Left lung (tissue), 4 donors: ENCODE measurements at regions not wholly inside any gene's neighbourhood (a gene's known extent, or its start where the extent isn't known, plus 50 kb on each side); places are given as distances from the start of the nearest gene placed in this dataset.

Experiments used
- ATAC-seq: fragments of 200-7000 bp; cut with Tn5 transposase; one replicate; pipeline ENCODE4 v1.9.1; 2020; ENCODE audit warnings: moderate library complexity
- DNase-seq, 4 donors: peaks; one replicate each; pipeline ENCODE4 v3.0.0-alpha.2; 2013 to 2020
- H3K27ac ChIP-seq, 2 donors: fragments of 200-600 bp; sonication (generic) in 1 of 2; one replicate each; pipeline versions ENCODE4 v1.5.0 to v1.8.0; 2020 to 2021
- H3K27me3 ChIP-seq, 2 donors: fragments of 200-600 bp; sonication (generic) in 1 of 2; one replicate each; pipeline versions ENCODE4 v1.5.0 to v1.8.0; 2020 to 2021
- H3K36me3 ChIP-seq, 2 donors: fragments of 200-600 bp; sonication (generic) in 1 of 2; one replicate each; pipeline versions ENCODE4 v1.5.0 to v1.8.0; 2020 to 2021
- H3K4me1 ChIP-seq, 2 donors: fragments of 200-600 bp; one replicate each; pipeline ENCODE4 v1.8.0; 2021
- H3K4me3 ChIP-seq, 2 donors: fragments of 200-600 bp; sonication (generic) in 1 of 2; one replicate each; pipeline versions ENCODE4 v1.5.0 to v1.8.0; 2020 to 2021; ENCODE audit warnings: mild to moderate bottlenecking in 1 of 2
- H3K9me3 ChIP-seq, 2 donors: fragments of 200-600 bp; sonication (generic) in 1 of 2; one replicate each; pipeline versions ENCODE4 v1.5.0 to v1.8.0; 2020 to 2021
- CTCF ChIP-seq, 2 donors: fragments of 200-600 bp; sonication (generic) in 1 of 2; IDR thresholded peaks; one replicate each; pipeline versions ENCODE4 v1.5.0 to v1.8.0; 2021; ENCODE audit warnings: antibody characterized with exemption in 2 of 2
- intact Hi-C, 2 donors: fragments of 100-400 bp; cut with DNase I; formaldehyde crosslinking; loops; one replicate each; pipeline versions ENCODE4 v1.11.2 to v1.14.2; 2022
- donor health status: DM: no; HTN: yes; CAD: no.
- donor health status: DM: no; HTN: no; CAD: no.

DNA sequence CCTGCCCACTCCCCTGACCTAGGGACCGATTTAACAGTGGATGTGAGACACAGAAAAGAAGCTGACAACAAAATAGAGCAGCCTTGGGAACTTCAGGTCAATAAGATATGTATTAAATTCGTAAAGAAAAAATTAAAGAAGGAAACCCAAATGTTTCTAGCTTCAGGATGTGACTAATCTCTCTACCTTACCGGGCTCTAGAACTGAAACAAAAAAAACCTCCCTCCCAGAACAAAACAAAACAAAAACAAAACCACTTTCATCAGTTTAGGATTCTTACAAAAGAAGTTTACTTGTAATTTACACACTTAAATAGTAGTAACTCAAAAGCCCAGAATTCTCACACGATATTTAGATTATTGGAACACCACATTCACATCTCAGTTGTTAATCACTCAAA lies 185.8 kb upstream of the RPS6KA3 start:
- no peak for ATAC-seq
- Histone ChIP-seq H3K4me3 (no peak overlapping the region), H3K27me3 (no peaks in the 10 kb centered on the region), H3K9me3 (no peaks in the 10 kb centered on the region), H3K4me1 (no peaks in the 10 kb centered on the region), H3K36me3 (no peaks in the 10 kb centered on the region), H3K27ac (no peak overlapping the region)
- DNase-seq, result no peak
- no peak for TF ChIP-seq CTCF (IDR thresholded peaks at IDR 0.05)
- intact Hi-C loops, result no loop called here

- no peak for TF ChIP-seq CTCF (IDR thresholded peaks at IDR 0.05)
- Histone ChIP-seq H3K36me3 (no peaks in the 10 kb centered on the region), H3K4me1 (no peaks in the 10 kb centered on the region), H3K27me3 (no peaks in the 10 kb centered on the region), H3K4me3 (no peak overlapping the region), H3K9me3 (no peaks in the 10 kb centered on the region), H3K27ac (no peak overlapping the region)
- ATAC-seq (no peak), DNase-seq (no peak)
- intact Hi-C loops, result no loop called here
Observed at GRCh38 chrX:20451929-20452328, 185.2 kb upstream of the RPS6KA3 start.

GRCh38 chrX:20445109-20445508 lies 178.4 kb upstream of the RPS6KA3 start:
- Histone ChIP-seq H3K4me3 (no peak overlapping the region), H3K36me3 (no peaks in the 10 kb centered on the region), H3K27me3 (peaks cover 0 to 3% of the 10 kb centered on the region in 2 donors), H3K9me3 (no peaks in the 10 kb centered on the region), H3K4me1 (peaks cover 0 to 5% of the 10 kb centered on the region in 2 donors), H3K27ac (no peak overlapping the region)
- no peak for DNase-seq
- ATAC-seq, result no peak
- TF ChIP-seq CTCF (IDR thresholded peaks at IDR 0.05), result no peak
- intact Hi-C loops, result no loop called here

DNA sequence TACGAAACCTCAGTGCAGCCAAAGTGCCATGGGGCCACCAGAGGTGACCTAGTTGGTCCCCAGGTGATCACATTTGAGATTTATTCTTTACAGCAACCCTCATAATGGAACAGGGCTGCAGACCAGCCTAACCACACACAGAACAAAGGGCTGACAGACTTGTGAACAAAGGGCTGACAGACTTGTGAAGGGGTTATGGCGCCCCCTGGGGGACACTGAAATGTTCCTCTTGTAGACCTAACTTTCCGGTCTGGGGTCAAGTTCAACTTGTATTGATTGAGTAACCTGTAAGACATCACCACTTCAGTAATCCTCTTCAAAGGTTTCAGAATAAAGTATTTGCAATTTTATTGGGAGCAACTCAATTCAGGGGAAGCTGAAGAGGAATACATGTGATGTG lies 175.9 kb upstream of the RPS6KA3 start:
- Histone ChIP-seq H3K27me3 (peaks cover 0 to 3% of the 10 kb centered on the region in 2 donors), H3K4me3 (no peak overlapping the region), H3K4me1 (peaks cover 0 to 5% of the 10 kb centered on the region in 2 donors), H3K27ac (no peak overlapping the region), H3K36me3 (no peaks in the 10 kb centered on the region), H3K9me3 (no peaks in the 10 kb centered on the region)
- DNase-seq (peak; percentile 37 to 80 (median 72)), ATAC-seq (peak; percentile 97)
- intact Hi-C loops, result loop anchor here in 1 of 2 donors (5.0 kb wide), 1 partner anchor 190 kb away; no protein-coding TSS in a partner anchor
- peak; percentile 54 to 57 for TF ChIP-seq CTCF (IDR thresholded peaks at IDR 0.05)

GRCh38 chrX:20441123-20441522 lies 174.4 kb upstream of the RPS6KA3 start:
- H3K4me3 ChIP-seq, result no peak overlapping the region
- DNase-seq (no peak), ATAC-seq (no peak)
- H3K4me1 ChIP-seq, result peaks cover 0 to 5% of the 10 kb centered on the region in 2 donors
- H3K27me3 ChIP-seq, result peaks cover 0 to 7% of the 10 kb centered on the region in 2 donors
- intact Hi-C loops, result loop anchor here in 1 of 2 donors (5.0 kb wide), 1 partner anchor 189 kb away; no protein-coding TSS in a partner anchor
- H3K36me3 ChIP-seq, result no peaks in the 10 kb centered on the region
- H3K9me3 ChIP-seq, result no peaks in the 10 kb centered on the region
- H3K27ac ChIP-seq, result no peak overlapping the region
- no peak for TF ChIP-seq CTCF (IDR thresholded peaks at IDR 0.05)
